Fibroblast of upper back skin (primary cell): ENCODE measurements at regions not wholly inside any gene's neighbourhood (a gene's known extent, or its start where the extent isn't known, plus 50 kb on each side); places are given as distances from the start of the nearest gene placed in this dataset.
A peak's percentile ranks its signal among the peaks of the same experiment; 100 is the strongest.

Experiments
- DNase-seq: peaks from one replicate; pipeline ENCODE4 v3.0.0-alpha.2; 2013

DNA sequence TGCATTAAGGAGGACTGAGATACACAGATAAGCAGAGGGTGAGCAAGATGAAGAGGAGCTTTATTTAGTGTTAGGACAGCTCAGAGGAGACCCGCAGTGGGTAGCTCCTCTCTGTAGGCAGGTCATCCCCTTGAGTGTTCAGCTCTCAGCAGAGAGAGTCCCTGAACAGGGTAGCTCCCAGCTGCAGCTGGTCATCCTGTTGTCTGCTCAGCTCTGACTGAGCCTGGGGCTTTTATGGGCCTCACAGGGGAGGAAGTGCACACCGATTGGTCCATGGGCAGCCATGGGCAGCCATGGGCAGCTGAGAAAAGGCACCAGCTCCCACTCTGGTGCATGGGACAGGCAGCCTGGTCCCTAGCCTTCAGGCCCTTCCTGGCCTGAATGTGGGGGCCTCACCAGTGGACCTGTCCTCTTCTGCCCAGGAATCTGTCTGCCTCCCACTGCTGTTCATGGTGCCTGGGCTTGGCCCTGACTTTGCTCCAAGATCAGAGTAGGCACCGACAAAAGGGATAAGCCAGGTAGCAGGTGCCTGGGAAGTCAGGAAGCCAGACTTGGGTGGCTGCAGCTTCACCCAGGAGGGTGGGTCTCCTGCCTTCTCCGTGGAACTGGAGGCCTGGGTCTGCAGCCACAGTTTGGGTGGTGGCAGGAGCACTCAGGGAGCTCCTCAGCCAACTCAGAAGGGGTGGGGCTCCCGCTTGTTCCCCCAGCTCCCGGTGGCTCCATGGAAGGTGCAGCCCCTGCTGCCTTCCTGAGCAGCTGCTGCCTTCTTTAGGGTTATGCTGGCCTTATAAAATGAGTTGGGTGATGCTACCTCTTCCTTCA is 54.7 kb downstream of the MYEOV start:
- no peak for DNase-seq

GRCh38 chr11:69350040-69350439 is 56.1 kb downstream of the MYEOV start:
- DNase-seq: no peak

DNA sequence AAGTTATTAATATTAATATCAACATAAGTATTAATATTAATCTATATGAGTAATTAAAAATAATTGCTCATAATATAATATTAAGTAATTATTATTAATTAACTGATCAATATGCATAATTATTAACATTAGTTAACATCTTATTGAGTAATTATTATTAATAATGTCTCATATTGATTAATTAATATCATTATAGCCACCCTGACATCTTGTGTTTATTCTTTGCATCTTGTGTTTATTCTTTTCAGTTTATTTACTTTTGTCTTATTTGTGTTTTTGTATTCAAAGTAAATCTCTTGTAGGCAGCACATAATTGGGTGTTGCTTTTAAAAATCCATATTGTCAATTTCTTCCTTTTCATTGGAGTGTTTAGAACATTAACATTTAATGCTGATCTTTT is 56.6 kb downstream of the MYEOV start:
- no peak for DNase-seq

GRCh38 chr11:69351460-69351859 is 57.5 kb downstream of the MYEOV start:
- DNase-seq: peak; percentile 89

DNA sequence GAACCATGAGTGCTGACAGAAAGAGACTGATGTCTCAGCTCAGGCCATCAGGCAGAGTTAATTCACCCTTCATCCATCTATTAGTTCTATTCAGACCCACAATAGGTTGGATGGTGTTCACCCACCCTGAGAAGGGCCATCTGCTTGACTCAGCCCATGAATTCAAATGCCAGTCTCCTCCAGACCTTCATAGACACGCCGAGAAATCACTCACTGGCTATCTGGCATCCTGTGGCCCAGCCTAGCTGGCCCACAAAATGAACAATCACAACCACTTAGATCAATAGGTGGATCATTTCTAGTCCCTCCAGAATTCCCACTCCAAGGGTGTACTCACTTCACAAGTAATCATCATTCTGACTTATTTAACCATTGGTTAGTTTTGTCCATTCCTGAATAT is 58.2 kb downstream of the MYEOV start:
- DNase-seq: no peak

DNA sequence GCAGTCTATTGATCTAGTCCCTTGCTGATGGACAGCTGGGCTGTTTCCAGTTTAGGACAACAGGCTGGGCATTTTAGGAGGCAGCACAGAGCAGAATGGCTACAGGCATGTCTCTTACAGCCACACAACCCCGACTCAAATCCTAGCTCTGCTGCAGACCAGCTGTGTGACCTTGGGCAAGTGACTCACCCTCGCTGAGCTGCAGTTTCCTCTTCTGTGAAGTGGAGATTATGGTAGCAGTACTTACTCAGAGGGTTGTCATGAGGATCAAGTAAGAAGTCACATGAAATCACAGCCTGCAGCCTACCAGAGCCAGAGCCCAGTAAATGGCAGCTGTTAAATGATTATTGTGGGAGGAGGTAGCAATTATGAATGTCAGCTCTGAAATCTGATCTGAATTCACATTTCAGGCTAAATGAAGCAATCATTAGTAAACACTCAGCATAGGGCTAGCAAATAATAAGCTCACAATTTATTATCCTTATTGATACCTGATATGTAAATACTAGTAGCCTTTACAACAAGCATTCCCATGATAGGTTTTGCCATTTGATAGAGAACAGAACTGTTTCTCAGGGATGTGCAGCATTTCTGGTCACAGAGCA is 58.9 kb downstream of the MYEOV start:
- DNase-seq: peak; percentile 90

GRCh38 chr11:69353696-69354544 is 60.0 kb downstream of the MYEOV start:
- DNase-seq: peak; percentile 83

DNA sequence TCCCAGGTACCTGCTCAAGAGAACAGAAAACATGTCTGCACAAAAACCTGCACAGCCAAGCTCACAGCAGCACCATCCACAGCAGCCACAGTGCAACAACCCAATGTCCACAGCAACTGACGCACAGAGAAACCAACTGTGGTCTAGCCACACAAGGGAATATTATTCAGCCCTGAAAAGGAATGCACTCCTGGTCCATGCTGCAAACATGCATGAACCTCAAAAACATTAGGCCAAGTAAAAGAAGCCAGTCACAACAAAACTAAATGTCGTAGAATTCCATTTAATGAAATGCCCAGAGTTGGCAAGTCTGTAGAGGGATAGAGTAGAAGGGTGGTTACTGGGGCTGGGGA is 60.6 kb downstream of the MYEOV start:
- no peak for DNase-seq

DNA sequence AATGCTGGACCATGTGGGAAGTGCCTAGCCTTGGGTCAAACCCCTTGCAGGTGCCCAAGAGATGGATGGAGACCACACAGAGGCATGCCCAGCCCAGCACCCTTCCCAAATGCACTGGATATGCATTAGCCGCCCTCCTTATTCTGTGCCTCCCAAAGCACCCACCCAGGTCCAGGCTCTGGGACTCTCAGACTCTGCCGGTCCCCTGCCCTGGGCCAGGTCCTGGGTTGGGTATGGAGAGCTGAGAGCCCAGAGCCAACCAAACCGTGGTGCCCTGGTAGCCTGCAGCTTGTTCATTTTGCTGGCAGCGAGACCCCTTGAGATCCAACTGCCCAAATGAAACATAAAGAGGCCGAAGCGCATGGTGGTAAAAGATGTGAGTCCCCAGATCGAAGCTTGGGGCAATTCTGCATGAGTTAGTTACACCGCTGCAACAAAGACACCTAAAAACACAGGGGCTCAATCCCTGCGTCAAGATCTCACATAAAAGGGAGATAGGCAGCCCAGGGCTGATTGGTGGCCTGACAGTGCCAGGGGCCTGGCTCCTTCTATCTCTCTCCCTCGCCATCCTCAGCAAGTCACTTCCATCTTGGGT is 61.5 kb downstream of the MYEOV start:
- no peak for DNase-seq

GRCh38 chr11:69355959-69356702 is 62.2 kb downstream of the MYEOV start:
- no peak for DNase-seq

DNA sequence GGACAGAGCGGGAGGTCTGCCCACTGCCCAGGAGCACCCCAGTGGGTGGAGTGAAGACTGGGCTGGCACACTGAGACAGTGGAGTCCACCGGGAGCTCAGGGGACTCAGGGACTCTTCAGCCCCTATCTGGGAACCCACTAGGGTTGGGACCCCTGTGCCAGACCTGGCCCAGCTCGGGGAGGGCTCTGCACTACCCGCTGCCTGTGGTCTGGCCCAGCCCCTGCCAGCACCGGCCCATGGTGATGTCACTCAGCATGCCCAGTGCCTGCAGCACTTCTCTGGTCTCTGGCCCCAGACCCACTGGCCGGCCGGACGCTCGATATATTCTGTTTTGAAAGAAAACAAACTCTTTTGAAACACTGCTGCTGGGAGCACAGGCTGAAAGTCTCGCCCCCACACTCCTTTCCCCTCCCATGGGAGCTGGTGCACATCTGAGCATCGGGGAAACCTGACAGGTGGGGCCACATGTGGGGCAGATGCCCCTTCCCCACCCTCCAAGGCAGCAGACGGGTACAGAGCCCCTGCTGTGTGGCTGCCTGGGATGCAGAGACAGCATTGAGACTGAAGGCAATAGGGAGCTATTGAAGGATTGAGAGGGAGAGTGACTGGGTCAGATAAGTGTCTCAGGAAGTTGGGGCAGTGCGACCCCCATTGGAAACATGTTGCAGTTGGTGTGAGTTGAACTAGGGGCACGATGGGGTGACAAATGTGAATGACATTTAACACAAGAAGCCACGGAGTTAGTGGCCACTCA is 62.9 kb downstream of the MYEOV start:
- DNase-seq: no peak

GRCh38 chr11:69357458-69358397 is 63.8 kb downstream of the MYEOV start:
- no peak for DNase-seq

DNA sequence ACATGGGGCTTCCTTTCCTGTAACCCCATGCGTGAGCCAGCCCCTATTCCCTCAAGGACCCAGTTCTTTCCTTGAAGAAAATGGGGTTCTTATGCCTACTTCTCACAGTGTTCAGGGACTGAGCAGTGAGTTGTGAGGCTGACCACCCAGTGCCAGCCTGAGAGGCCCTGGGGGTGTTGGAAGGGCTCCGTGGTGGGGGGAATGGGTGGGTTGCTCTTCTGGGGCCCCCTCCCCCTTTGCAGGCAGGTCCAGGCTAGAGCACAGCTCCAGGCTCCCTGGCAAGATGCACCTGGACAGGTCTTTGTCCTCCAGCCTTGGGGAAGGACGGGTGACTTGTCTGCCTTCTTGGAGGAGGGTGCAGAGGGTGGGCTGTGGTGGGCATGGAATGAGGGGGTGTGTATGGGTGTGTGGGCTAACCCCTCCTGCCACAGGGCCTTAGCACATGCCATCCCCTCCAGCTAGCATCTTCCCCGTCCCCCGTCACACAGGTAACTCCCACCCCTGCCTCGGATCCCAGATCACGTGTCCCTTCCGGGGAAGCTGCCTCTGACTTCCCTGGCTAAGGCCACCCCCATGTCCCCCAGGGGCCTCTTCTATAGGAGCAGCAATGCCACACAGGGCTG is 64.6 kb downstream of the MYEOV start:
- DNase-seq: no peak

- DNase-seq: no peak
Observed at GRCh38 chr11:69359735-69360480, 66.0 kb downstream of the MYEOV start.

- DNase-seq: no peak
Observed at GRCh38 chr11:69360606-69361005, 66.7 kb downstream of the MYEOV start.

DNA sequence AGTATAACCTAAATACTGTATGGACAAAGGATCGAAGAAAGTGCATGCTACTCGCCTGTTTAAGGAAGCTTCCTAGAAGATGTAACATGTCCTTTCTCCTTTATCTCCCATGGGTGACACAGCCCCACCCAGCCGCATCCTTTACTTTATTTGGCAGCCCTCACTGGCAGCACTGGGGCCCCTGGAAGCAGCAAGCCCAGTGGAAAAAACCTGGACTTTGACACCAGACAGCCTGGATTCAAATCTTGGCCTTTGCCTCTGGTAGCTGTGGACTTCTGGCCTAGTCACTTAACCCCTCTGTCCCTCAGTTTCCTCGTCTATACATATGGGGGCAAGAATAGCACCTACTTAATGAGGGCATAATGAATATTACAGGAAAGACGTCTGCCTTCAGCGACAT is 67.1 kb downstream of the MYEOV start:
- DNase-seq: no peak

- no peak for DNase-seq
Observed at GRCh38 chr11:69361466-69361865, 67.5 kb downstream of the MYEOV start.

DNA sequence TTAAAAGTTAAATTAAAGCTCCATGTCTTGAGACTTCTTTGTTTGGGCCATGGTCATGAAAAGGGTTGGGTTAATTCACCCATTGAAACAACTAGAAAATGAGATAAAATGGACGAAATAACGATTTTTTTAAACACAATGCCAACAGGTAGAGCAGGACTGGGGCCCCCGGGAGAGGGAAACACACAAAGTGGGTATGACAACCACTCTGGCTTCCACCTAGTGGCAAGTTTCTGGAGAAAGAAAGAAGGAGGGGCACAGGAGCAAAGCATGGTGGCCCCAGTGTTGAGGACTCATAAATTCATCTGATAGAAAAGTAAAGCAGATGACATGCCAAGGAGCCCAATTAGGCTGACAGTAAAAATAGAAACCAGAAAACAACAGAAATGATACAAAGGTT is 68.4 kb downstream of the MYEOV start:
- no peak for DNase-seq

- peak; percentile 65 for DNase-seq
Observed at GRCh38 chr11:69364921-69365320, 71.0 kb downstream of the MYEOV start.

DNA sequence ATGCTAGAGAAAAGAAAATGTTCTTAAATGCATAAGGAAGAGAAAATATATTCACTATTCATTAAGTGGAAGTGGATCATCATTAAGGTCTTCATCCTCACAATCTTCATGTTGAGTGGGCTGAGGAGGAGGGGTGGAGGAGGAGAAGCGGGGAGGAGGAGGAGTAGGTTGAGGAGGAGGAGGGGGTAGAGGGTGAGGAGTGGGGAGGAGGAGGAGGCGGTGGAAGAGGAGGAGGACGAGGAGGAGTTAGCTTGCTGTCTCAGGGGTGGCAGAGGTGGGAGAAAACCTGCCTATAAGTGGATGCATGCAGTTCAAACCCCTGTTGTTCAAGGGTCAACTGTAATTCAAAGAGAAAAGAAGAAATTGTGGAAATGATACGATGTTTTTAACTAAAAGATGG is 71.6 kb downstream of the MYEOV start:
- DNase-seq: no peak
